ENCODE measurements at regions not wholly inside any gene's neighbourhood (a gene's known extent, or its start where the extent isn't known, plus 50 kb on each side); places are given as distances from the start of the nearest gene placed in this dataset.

DNA sequence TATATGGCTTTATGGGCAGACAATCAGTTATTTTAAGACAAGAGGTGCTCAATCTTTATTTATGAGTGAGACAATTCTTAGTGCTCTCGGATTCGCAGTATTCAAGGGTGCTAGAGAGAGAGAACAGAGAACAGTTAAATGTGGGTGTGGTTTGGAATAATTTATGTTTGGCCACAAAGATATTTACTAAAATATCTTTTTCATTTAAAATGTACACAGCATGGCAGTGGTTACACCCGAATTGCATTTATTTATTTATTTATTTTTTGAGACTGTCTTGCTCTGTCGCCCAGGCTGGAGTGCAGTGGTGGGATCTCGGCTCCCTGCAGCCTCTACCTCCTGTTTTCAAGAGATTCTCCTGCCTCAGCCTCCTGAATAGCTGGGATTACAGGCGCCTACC is 109.2 kb downstream of the CDCA7 start:
- no peak overlapping the region for H3K4me3 ChIP-seq (ENCODE audit: low read depth, low read length)
- TF ChIP-seq CTCF (IDR thresholded peaks at IDR 0.05; ENCODE audit: control insufficient read depth, extremely low read depth, insufficient read depth) = no peak
- DNase-seq (ENCODE audit: low read depth) = no peak

DNA sequence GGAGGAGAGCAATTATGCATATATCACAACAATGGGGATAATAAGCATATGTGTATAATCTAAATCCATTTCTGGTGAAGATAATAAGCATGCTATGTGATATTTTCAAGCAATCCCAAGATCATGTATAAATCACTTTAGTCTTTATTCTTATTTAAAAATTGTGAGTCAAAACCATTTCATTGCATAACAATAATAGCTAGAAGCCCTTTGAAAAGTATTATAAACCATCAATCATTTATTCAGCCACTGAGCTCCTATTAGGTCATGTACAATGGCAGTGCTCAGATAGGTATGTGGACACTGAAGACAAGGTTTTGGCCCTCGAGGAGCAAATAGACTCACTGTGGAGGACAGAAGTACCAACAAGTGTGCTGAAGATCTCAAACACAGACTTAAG is 113.1 kb downstream of the CDCA7 start:
- TF ChIP-seq CTCF (IDR thresholded peaks at IDR 0.05; ENCODE audit: control insufficient read depth, extremely low read depth, insufficient read depth) = no peak
- H3K4me3 ChIP-seq (ENCODE audit: low read depth, low read length) = no peak overlapping the region
- DNase-seq (ENCODE audit: low read depth) = no peak

GRCh38 chr2:173468266-173468793 is 113.7 kb downstream of the CDCA7 start:
- H3K4me3 ChIP-seq (ENCODE audit: low read depth, low read length) = no peak overlapping the region
- no peak for TF ChIP-seq CTCF (IDR thresholded peaks at IDR 0.05; ENCODE audit: control insufficient read depth, extremely low read depth, insufficient read depth)
- DNase-seq (ENCODE audit: low read depth) = no peak

GRCh38 chr2:173472112-173472511 is 117.4 kb downstream of the CDCA7 start:
- no peak overlapping the region for H3K4me3 ChIP-seq (ENCODE audit: low read depth, low read length)
- no peak for DNase-seq (ENCODE audit: low read depth)
- no peak for TF ChIP-seq CTCF (IDR thresholded peaks at IDR 0.05; ENCODE audit: control insufficient read depth, extremely low read depth, insufficient read depth)

DNA sequence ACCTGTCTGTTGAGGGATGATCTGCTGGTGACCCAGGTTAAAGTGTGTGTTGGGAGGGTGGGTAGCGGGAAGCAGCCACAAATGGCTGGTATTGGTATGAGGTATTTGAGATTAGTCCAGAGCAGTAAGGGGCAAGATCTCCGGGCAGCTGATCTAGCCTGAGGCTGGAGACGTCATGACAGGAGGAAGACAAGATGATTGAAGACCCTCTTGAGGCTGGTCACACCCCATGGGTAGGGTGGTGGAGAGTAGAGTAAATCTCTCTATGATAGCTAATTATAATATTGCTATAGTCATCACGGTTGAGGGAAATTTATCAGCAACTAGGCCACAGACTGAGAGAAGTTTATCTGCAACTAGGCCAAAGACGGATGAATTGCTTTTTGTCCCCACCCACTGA is 128.5 kb downstream of the CDCA7 start:
- DNase-seq (ENCODE audit: low read depth) = no peak
- TF ChIP-seq CTCF (IDR thresholded peaks at IDR 0.05; ENCODE audit: control insufficient read depth, extremely low read depth, insufficient read depth) = no peak
- no peak overlapping the region for H3K4me3 ChIP-seq (ENCODE audit: low read depth, low read length)

DNA sequence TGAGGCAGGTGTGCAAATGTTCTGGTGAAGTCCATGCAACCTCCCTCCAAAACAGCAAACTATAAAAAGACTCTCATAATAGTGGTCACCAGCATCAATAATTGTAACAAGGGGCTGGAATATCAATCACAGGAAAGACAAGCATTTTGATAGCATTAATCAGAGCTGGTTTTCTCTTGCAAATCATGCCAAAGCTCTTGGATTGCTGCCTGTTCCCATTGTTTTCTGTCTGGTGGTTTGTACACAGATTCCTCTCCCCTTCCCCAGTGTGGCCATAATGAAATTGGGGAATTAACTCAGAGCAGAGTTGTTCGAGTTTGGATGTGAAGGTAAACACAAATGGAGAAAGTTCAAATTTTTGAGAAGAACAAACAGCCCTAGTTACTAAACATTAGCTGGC is 134.2 kb downstream of the CDCA7 start:
- H3K4me3 ChIP-seq (ENCODE audit: low read depth, low read length) = no peak overlapping the region
- TF ChIP-seq CTCF (IDR thresholded peaks at IDR 0.05; ENCODE audit: control insufficient read depth, extremely low read depth, insufficient read depth) = no peak
- DNase-seq (ENCODE audit: low read depth) = no peak

DNA sequence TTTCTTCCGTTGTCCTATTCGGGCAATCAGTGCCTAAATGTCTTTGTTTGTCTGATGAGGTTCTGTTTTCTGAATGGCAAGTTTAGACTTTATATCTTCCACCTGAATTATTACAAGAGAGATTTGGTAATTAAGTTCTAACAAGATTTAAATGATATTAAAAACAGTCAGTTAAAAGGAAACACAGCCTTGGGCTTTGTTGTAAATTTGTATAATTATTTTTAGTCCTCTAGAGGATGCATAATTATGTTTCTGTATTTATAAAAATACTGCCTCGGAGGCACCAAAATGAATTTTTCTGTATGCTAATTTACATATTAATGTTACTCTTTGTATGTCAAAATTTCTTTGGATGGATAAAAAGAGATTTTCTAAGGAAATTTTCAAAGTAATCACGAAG is 136.7 kb downstream of the CDCA7 start:
- no peak for TF ChIP-seq CTCF (IDR thresholded peaks at IDR 0.05; ENCODE audit: control insufficient read depth, extremely low read depth, insufficient read depth)
- no peak for DNase-seq (ENCODE audit: low read depth)
- H3K4me3 ChIP-seq (ENCODE audit: low read depth, low read length) = no peak overlapping the region

Data from LNCaP clone FGC (cell line).